C4-2B (cell line): ENCODE measurements at regions not wholly inside any gene's neighbourhood (a gene's known extent, or its start where the extent isn't known, plus 50 kb on each side); places are given as distances from the start of the nearest gene placed in this dataset.

Experiments
- H3K27ac ChIP-seq: fragments of 450-650 bp; 2 replicates; pipeline ENCODE4 v1.5.1; 2017
- CTCF ChIP-seq: fragments of 450-650 bp; conservative IDR thresholded peaks from 2 replicates; pipeline ENCODE4 v1.5.1; 2017; ENCODE audit warnings: mild to moderate bottlenecking
- ZFX ChIP-seq: fragments of 450-650 bp; IDR thresholded peaks from 2 replicates; pipeline ENCODE4 v1.6.1; 2017

GRCh38 chr9:106503759-106504158 is 359.2 kb upstream of the ZNF462 start:
- TF ChIP-seq CTCF (no peak), ZFX (no peak)
- no peak overlapping the region for H3K27ac ChIP-seq

GRCh38 chr9:106526716-106527204 is 336.2 kb upstream of the ZNF462 start:
- TF ChIP-seq CTCF = no peak
- TF ChIP-seq ZFX = no peak
- no peak overlapping the region for H3K27ac ChIP-seq

GRCh38 chr9:106528158-106528557 is 334.8 kb upstream of the ZNF462 start:
- H3K27ac ChIP-seq = no peak overlapping the region
- TF ChIP-seq ZFX = no peak
- TF ChIP-seq CTCF = no peak

GRCh38 chr9:106529616-106530015 is 333.4 kb upstream of the ZNF462 start:
- H3K27ac ChIP-seq = no peak overlapping the region
- TF ChIP-seq CTCF (no peak), ZFX (no peak)

- TF ChIP-seq ZFX = no peak
- TF ChIP-seq CTCF = no peak
- no peak overlapping the region for H3K27ac ChIP-seq
Measured at GRCh38 chr9:106531491-106531890, 331.5 kb upstream of the ZNF462 start.

GRCh38 chr9:106532306-106533015 is 330.5 kb upstream of the ZNF462 start:
- H3K27ac ChIP-seq = no peak overlapping the region
- TF ChIP-seq CTCF (no peak), ZFX (no peak)

- no peak overlapping the region for H3K27ac ChIP-seq
- no peak for TF ChIP-seq ZFX
- no peak for TF ChIP-seq CTCF
Measured at GRCh38 chr9:106534800-106535199, 328.2 kb upstream of the ZNF462 start.
